Gastrocnemius medialis (tissue), 4 donors: ENCODE measurements at regions not wholly inside any gene's neighbourhood (a gene's known extent, or its start where the extent isn't known, plus 50 kb on each side); places are given as distances from the start of the nearest gene placed in this dataset.

Source experiments
- ATAC-seq, 2 donors: fragments of 150-250 bp; one replicate each; pipeline ENCODE4 v1.9.1; 2016
- DNase-seq, 2 donors: peaks; one replicate each; pipeline ENCODE4 v3.0.0-alpha.2; 2019
- H3K27ac ChIP-seq, 4 donors: fragments of 200-600 bp; sonication (generic); 1 replicate in 1 of 4; 2 replicates in 3 of 4; pipeline ENCODE4 v1.5.1; 2016 to 2018; ENCODE audit warnings: mild to moderate bottlenecking in 2 of 4, moderate library complexity in 1 of 4
- H3K27me3 ChIP-seq, 3 donors: fragments of 200-600 bp; sonication (generic) in 2 of 3; 1 replicate in 1 of 3; 2 replicates in 2 of 3; pipeline versions ENCODE4 v1.5.1 to v1.6.0; 2016 to 2019; ENCODE audit warnings: mild to moderate bottlenecking in 1 of 3, moderate library complexity in 1 of 3
- H3K36me3 ChIP-seq, 2 donors: fragments of 200-600 bp; sonication (generic) in 1 of 2; one replicate each; pipeline ENCODE4 v1.5.1; 2017 to 2018
- H3K4me1 ChIP-seq, 2 donors: fragments of 200-600 bp; sonication (generic) in 1 of 2; one replicate each; pipeline ENCODE4 v1.5.1; 2016 to 2017; ENCODE audit warnings: mild to moderate bottlenecking in 2 of 2
- H3K4me3 ChIP-seq, 4 donors: fragments of 200-600 bp; sonication (generic) in 3 of 4; 1 replicate in 1 of 4; 2 replicates in 3 of 4; pipeline ENCODE4 v1.5.1; 2016 to 2019; ENCODE audit warnings: mild to moderate bottlenecking in 2 of 4
- H3K9me3 ChIP-seq, 3 donors: fragments of 200-600 bp; sonication (generic) in 2 of 3; 1 replicate in 1 of 3; 2 replicates in 2 of 3; pipeline ENCODE4 v1.5.1; 2016 to 2019
- POLR2A ChIP-seq, 2 donors: fragments of 450-650 bp; IDR thresholded peaks; one replicate each; pipeline ENCODE4 v1.6.1; 2017; ENCODE audit warnings: antibody characterized with exemption in 2 of 2, mild to moderate bottlenecking in 2 of 2, moderate library complexity in 2 of 2
- in situ Hi-C, 4 donors: fragments of 200-750 bp; cut with MboI; loops; one replicate each; pipeline versions ENCODE4 v1.15.0 to v1.8.0; 2017; ENCODE audit warnings: low sequenced_read_pairs in 4 of 4
- intact Hi-C: fragments of 100-400 bp; cut with DNase I; formaldehyde crosslinking; loops from one replicate; pipeline ENCODE4 v1.15.1; 2023; ENCODE audit warnings: low total_unique reads
- TF ChIP-seq, protein P1 (sequence below), 5 experiments: fragments of 450-650 bp in 3 of 5; fragments of 200-600 bp in 2 of 5; sonication (generic) in 2 of 5; IDR thresholded peaks in 4 of 5; conservative IDR thresholded peaks in 1 of 5; 1 replicate in 4 of 5; 2 replicates in 1 of 5; pipeline ENCODE4 v1.5.1; 2016 to 2019; ENCODE audit warnings: antibody characterized with exemption in 5 of 5, mild to moderate bottlenecking in 3 of 5, moderate library complexity in 3 of 5

DNA sequence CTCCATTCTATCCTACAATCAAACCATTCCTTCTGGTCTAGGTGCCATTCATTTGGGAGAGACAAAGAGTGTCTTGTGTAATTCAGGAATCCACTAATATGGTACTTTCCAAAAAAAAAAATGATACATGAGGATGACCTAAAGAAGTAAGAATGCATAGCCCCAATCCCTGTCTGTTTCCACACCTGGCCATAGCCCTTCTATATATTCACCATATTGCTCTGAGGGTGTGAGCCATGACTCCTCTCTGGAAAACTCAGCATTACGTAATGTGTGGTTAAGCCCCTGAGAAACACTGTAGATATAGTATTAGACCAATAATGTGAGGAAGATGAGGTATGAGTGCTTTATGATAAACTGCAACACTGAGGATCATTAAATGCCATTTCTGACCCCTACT, 592.7 kb downstream of the INHBA start:
- no peaks in the 10 kb centered on the region for H3K27me3 ChIP-seq
- intact Hi-C loops (no loop called here), in situ Hi-C loops (no loop called here)
- DNase-seq (no peak), ATAC-seq (no peak)
- no peak overlapping the region for H3K4me3 ChIP-seq
- no peak overlapping the region for H3K27ac ChIP-seq
- TF ChIP-seq POLR2A (IDR thresholded peaks at IDR 0.05), result no peak
- TF ChIP-seq, protein P1, sequence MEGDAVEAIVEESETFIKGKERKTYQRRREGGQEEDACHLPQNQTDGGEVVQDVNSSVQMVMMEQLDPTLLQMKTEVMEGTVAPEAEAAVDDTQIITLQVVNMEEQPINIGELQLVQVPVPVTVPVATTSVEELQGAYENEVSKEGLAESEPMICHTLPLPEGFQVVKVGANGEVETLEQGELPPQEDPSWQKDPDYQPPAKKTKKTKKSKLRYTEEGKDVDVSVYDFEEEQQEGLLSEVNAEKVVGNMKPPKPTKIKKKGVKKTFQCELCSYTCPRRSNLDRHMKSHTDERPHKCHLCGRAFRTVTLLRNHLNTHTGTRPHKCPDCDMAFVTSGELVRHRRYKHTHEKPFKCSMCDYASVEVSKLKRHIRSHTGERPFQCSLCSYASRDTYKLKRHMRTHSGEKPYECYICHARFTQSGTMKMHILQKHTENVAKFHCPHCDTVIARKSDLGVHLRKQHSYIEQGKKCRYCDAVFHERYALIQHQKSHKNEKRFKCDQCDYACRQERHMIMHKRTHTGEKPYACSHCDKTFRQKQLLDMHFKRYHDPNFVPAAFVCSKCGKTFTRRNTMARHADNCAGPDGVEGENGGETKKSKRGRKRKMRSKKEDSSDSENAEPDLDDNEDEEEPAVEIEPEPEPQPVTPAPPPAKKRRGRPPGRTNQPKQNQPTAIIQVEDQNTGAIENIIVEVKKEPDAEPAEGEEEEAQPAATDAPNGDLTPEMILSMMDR (IDR thresholded peaks at IDR 0.05 in 4 of 5, conservative IDR thresholded peaks at IDR 0.05 in 1 of 5), result no peak
- H3K9me3 ChIP-seq, result no peaks in the 10 kb centered on the region
- no peaks in the 10 kb centered on the region for H3K4me1 ChIP-seq
- no peaks in the 10 kb centered on the region for H3K36me3 ChIP-seq

DNA sequence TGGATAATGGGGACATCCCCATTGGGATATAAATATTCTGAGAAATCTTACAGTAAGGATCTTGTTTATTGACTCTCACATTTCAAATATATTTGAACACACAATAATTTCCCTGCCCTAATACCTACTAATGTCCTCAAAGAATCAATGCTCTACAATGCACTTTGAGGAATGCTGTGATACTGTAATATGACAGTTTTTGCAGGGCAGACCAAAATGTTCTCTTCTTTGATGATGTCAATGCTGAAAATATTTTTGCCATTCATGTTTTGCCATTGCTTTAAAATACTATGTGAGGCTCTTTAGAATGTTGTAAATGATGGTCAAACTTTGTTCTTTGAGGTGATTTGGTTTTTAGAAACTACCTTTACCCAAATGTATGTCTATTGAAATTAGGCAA, 594.1 kb downstream of the INHBA start:
- no peak overlapping the region for H3K4me3 ChIP-seq
- H3K36me3 ChIP-seq, result no peaks in the 10 kb centered on the region
- TF ChIP-seq, protein P1 (IDR thresholded peaks at IDR 0.05 in 4 of 5, conservative IDR thresholded peaks at IDR 0.05 in 1 of 5), result no peak
- no peak for TF ChIP-seq POLR2A (IDR thresholded peaks at IDR 0.05)
- no peaks in the 10 kb centered on the region for H3K27me3 ChIP-seq
- in situ Hi-C loops (no loop called here), intact Hi-C loops (no loop called here)
- DNase-seq (no peak), ATAC-seq (no peak)
- H3K4me1 ChIP-seq, result no peaks in the 10 kb centered on the region
- H3K27ac ChIP-seq, result no peak overlapping the region
- H3K9me3 ChIP-seq, result no peaks in the 10 kb centered on the region

DNA sequence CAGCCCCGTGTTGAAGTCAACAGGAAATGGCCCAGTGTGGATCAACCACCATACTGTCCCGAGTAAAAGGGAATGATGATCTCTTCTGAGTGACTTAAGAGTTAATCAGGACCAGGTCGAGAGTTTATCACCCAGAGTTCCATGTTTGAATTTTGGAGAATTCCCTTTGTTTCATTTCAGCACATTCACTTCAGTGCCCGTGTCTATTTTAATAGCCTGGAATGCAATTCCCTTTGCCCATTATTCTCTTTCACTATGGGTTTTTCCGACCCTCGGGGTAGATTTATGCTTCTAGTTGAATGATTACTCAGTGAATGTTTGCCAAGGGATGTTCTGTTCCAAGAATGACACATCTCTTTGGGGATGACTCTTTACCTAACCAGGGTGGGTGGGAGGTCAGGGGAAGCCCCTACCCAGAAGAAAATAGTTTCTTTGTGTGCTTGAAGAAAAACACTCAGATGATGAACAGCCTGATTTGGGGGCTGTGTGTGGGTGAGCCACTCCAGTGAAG, 594.9 kb downstream of the INHBA start:
- Histone ChIP-seq H3K9me3 (no peaks in the 10 kb centered on the region), H3K4me1 (no peaks in the 10 kb centered on the region), H3K27me3 (no peaks in the 10 kb centered on the region), H3K4me3 (no peak overlapping the region), H3K27ac (no peak overlapping the region), H3K36me3 (no peaks in the 10 kb centered on the region)
- ATAC-seq (no peak), DNase-seq (no peak)
- intact Hi-C loops, result no loop called here
- in situ Hi-C loops, result no loop called here
- TF ChIP-seq, protein P1 (IDR thresholded peaks at IDR 0.05 in 4 of 5, conservative IDR thresholded peaks at IDR 0.05 in 1 of 5), result no peak
- TF ChIP-seq POLR2A (IDR thresholded peaks at IDR 0.05), result no peak

DNA sequence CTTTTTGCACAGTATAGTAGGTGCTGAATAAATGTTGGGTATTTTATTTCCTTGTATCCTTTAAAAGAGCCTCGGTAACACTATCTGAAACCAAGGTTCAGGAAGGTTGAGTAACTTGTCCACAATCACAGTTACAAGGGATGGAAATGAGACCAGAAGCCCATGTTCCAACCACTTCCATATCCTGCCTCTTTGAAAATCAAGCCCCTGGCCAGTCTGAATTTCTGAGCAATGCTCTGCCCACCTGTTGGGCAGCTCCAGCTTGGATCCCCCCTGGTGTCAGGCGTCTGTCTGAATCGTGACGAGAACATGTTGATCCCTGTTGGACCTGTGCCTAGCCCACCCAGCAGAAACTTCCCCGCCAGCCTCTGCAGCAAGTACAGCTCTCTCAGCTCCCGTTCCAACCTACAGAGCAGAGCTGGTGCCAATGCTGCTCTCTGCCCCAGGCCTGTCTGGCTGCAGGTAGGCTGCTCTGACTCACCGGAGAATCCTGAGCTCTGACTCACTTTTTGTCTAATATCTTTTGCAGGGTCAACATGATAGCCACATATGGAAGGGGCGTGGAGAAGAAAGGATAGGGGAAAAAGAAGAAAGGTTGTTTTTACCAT, 595.5 kb downstream of the INHBA start:
- TF ChIP-seq POLR2A (IDR thresholded peaks at IDR 0.05), result no peak
- TF ChIP-seq, protein P1 (IDR thresholded peaks at IDR 0.05 in 4 of 5, conservative IDR thresholded peaks at IDR 0.05 in 1 of 5), result no peak
- Histone ChIP-seq H3K9me3 (no peaks in the 10 kb centered on the region), H3K4me3 (no peak overlapping the region), H3K27me3 (no peaks in the 10 kb centered on the region), H3K27ac (no peak overlapping the region), H3K4me1 (no peaks in the 10 kb centered on the region), H3K36me3 (no peaks in the 10 kb centered on the region)
- ATAC-seq, result no peak
- no peak for DNase-seq
- in situ Hi-C loops (no loop called here), intact Hi-C loops (no loop called here)

DNA sequence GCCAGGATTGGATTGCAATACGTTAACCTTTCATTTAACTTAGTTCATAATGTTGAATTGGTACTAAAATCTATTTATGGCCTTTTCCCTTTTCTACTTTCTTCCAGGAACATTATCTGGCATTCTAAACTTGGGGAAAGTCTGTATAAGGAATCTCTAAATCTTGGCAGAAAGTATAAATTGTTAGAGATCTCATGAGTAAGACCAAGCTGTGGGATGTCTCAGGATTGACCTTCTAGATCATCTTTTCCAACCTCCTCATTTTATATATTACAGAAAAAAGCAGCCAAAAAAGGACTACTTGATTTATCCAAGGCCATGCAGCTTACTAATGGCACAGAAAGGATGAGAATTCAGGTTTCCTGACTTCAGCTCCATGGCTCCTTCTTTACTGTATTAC, 598.3 kb downstream of the INHBA start:
- no peak overlapping the region for H3K4me3 ChIP-seq
- intact Hi-C loops (no loop called here), in situ Hi-C loops (no loop called here)
- TF ChIP-seq POLR2A (IDR thresholded peaks at IDR 0.05), result no peak
- TF ChIP-seq, protein P1 (IDR thresholded peaks at IDR 0.05 in 4 of 5, conservative IDR thresholded peaks at IDR 0.05 in 1 of 5), result no peak
- DNase-seq (no peak), ATAC-seq (no peak)
- no peak overlapping the region for H3K27ac ChIP-seq
- H3K36me3 ChIP-seq, result no peaks in the 10 kb centered on the region
- no peaks in the 10 kb centered on the region for H3K4me1 ChIP-seq
- no peaks in the 10 kb centered on the region for H3K9me3 ChIP-seq
- no peaks in the 10 kb centered on the region for H3K27me3 ChIP-seq
